OCI-LY7 (cell line): ENCODE measurements at regions not wholly inside any gene's neighbourhood (a gene's known extent, or its start where the extent isn't known, plus 50 kb on each side); places are given as distances from the start of the nearest gene placed in this dataset.
A peak's percentile ranks its signal among the peaks of the same experiment; 100 is the strongest.

Experiments used
- BruUV-seq: library from RNA; stranded (reverse); fragments of 400-500 nt; replicated peaks from 2 replicates; lab custom pipeline; 2021; lab: Mats Ljungman, UMichigan
- CTCF ChIA-PET: fragments of 300-600 bp; sonication (Branson Sonifier 250); formaldehyde crosslinking; loops from one replicate; lab custom pipeline; 2022; ENCODE audit warnings: antibody characterized with exemption; ENCODE audit not compliant: unreplicated experiment; lab: Charles Lee
- POLR2A ChIA-PET: fragments of 300-600 bp; sonication (Branson Sonifier 250); formaldehyde crosslinking; loops from one replicate; lab custom pipeline; 2022; ENCODE audit warnings: antibody characterized with exemption; lab: Charles Lee
- DNase-seq: peaks from one replicate; pipeline ENCODE4 v3.0.0-alpha.2; 2015; ENCODE audit warnings: low spot score
- H2AFZ ChIP-seq: fragments of 200-600 bp; sonication (generic), shearing (Covaris generic); 2 replicates; pipeline ENCODE4 v1.6.1; 2014; ENCODE audit warnings: mild to moderate bottlenecking, antibody characterized with exemption, low read length, moderate library complexity
- H3K27ac ChIP-seq: fragments of 200-600 bp; sonication (generic); 2 replicates; pipeline ENCODE4 v1.5.1; 2014; ENCODE audit warnings: mixed run types, low read depth, mild to moderate bottlenecking, moderate library complexity, low read length, inconsistent platforms; ENCODE audit not compliant: poor library complexity, severe bottlenecking
- H3K36me3 ChIP-seq: fragments of 200-600 bp; sonication (generic); 2 replicates; pipeline ENCODE4 v1.6.1; 2014; ENCODE audit warnings: mild to moderate bottlenecking, antibody characterized with exemption, low read length, moderate library complexity, mixed read lengths; ENCODE audit not compliant: insufficient read depth
- H3K4me1 ChIP-seq: fragments of 200-600 bp; sonication (generic); 2 replicates; pipeline ENCODE4 v1.5.1; 2014; ENCODE audit warnings: mild to moderate bottlenecking, low read length; ENCODE audit not compliant: insufficient read depth, poor library complexity, severe bottlenecking
- H3K4me2 ChIP-seq: fragments of 200-600 bp; sonication (generic); 2 replicates; pipeline ENCODE4 v1.6.1; 2014; ENCODE audit warnings: mild to moderate bottlenecking, low read length
- H3K4me3 ChIP-seq: fragments of 200-600 bp; sonication (generic); 2 replicates; pipeline ENCODE4 v1.5.1; 2014; ENCODE audit warnings: mild to moderate bottlenecking, low read depth, low read length; ENCODE audit not compliant: poor library complexity, severe bottlenecking
- H3K79me2 ChIP-seq: fragments of 200-600 bp; sonication (generic); 2 replicates; pipeline ENCODE4 v1.6.1; 2016; ENCODE audit warnings: low read depth, mild to moderate bottlenecking, low read length, moderate library complexity, mixed read lengths; ENCODE audit not compliant: insufficient read depth
- H3K9me2 ChIP-seq: fragments of 200-600 bp; sonication (generic); 2 replicates; pipeline ENCODE4 v1.6.1; 2016; ENCODE audit warnings: mild to moderate bottlenecking, low read length, mixed read lengths; ENCODE audit not compliant: insufficient read depth
- H3K9me3 ChIP-seq: fragments of 200-600 bp; sonication (generic); 2 replicates; pipeline ENCODE4 v1.6.1; 2014; ENCODE audit warnings: mild to moderate bottlenecking, mixed run types, low read length, mixed read lengths
- H4K20me1 ChIP-seq: fragments of 200-600 bp; sonication (generic); 2 replicates; pipeline ENCODE4 v1.6.1; 2014; ENCODE audit warnings: mild to moderate bottlenecking, antibody characterized with exemption, low read length, moderate library complexity, mixed read lengths; ENCODE audit not compliant: insufficient read depth
- EZH2phosphoT487 ChIP-seq: fragments of 200-600 bp; sonication (generic); IDR thresholded peaks from 2 replicates; pipeline ENCODE4 v1.6.1; 2018; ENCODE audit warnings: low read depth, borderline replicate concordance, mild to moderate bottlenecking, mixed run types, antibody characterized with exemption, low read length, moderate library complexity, mixed read lengths
- intact Hi-C: fragments of 100-400 bp; cut with micrococcal nuclease; formaldehyde crosslinking; loops from one replicate; pipeline ENCODE4 v1.10.0; 2022; ENCODE audit not compliant: unreplicated experiment
- TF ChIP-seq, protein P1 (sequence below): fragments of 200-600 bp; sonication (generic); conservative IDR thresholded peaks from 2 replicates; pipeline ENCODE4 v1.5.1; 2014; ENCODE audit warnings: mild to moderate bottlenecking, antibody characterized with exemption, low read length, moderate library complexity, mixed read lengths

DNA sequence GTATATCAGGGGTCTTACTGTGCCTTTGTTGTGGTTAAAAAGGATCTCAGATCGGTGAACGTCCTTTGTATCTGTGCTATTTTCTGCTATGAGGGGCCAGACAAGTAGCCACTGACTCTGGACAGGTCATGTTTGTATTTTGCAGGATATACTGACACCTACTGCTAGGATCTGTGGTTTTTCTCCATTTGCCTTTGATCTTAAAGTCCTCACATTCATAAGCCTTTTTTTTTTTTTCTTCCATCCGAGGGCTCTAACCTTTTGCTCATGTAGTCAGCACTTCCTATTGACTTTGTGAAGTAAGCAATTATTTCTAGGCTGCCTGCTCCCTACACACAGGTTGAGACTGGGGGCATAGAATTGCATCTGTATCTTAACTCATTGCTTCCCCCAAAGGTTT, 106.2 kb downstream of the SLITRK5 start:
- ChIA-PET CTCF (no interaction called here), POLR2A (interaction anchor here (1.0 kb wide), 1 partner anchor 30 kb away, joined by 4 read pairs; no protein-coding TSS in a partner anchor)
- no peaks in the 10 kb centered on the region for H3K9me3 ChIP-seq
- peak overlapping the region; percentile 72 for H2AFZ ChIP-seq
- H3K27ac ChIP-seq, result no peak overlapping the region
- H3K4me1 ChIP-seq, result peaks cover 8% of the 10 kb centered on the region
- no TSS peak for BruUV-seq
- peak overlapping the region; percentile 32 for H3K4me3 ChIP-seq
- H3K79me2 ChIP-seq, result no peaks in the 10 kb centered on the region
- DNase-seq, result peak; percentile 50
- no peak for TF ChIP-seq EZH2phosphoT487
- TF ChIP-seq, protein P1, sequence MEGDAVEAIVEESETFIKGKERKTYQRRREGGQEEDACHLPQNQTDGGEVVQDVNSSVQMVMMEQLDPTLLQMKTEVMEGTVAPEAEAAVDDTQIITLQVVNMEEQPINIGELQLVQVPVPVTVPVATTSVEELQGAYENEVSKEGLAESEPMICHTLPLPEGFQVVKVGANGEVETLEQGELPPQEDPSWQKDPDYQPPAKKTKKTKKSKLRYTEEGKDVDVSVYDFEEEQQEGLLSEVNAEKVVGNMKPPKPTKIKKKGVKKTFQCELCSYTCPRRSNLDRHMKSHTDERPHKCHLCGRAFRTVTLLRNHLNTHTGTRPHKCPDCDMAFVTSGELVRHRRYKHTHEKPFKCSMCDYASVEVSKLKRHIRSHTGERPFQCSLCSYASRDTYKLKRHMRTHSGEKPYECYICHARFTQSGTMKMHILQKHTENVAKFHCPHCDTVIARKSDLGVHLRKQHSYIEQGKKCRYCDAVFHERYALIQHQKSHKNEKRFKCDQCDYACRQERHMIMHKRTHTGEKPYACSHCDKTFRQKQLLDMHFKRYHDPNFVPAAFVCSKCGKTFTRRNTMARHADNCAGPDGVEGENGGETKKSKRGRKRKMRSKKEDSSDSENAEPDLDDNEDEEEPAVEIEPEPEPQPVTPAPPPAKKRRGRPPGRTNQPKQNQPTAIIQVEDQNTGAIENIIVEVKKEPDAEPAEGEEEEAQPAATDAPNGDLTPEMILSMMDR, result peak; percentile 72
- peak overlapping the region; percentile 56 for H3K4me2 ChIP-seq
- intact Hi-C loops, result loop anchor here (5.0 to 10.0 kb wide), 2 partner anchors 105 to 523 kb away; partner anchors contain the start of gene SLITRK5
- H3K9me2 ChIP-seq, result no peaks in the 10 kb centered on the region
- no peaks in the 10 kb centered on the region for H3K36me3 ChIP-seq
- H4K20me1 ChIP-seq, result no peaks in the 10 kb centered on the region

DNA sequence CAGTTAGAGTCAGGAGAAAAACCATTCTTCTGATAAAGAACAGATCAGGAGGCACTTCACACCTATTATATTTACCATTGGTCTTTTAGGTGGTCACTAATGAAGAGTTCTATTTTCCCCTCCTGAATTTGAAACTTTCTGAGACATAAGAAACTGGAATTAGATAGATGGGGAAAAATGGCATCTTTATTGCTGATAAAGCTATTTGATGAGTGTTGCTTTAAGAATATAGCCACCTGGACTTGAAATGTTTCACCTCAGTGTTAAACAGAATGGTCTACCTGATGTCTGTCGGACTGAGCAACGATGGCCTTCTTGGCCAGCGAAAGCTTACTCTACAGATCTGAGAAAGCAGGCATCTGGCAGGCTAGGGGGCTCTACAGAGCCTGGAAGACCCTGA, 107.0 kb downstream of the SLITRK5 start:
- Histone ChIP-seq H3K4me1 (peaks cover 8% of the 10 kb centered on the region), H4K20me1 (no peaks in the 10 kb centered on the region), H3K9me2 (no peaks in the 10 kb centered on the region), H3K9me3 (no peaks in the 10 kb centered on the region), H3K4me2 (no peak overlapping the region), H2AFZ (no peak overlapping the region), H3K79me2 (no peaks in the 10 kb centered on the region), H3K36me3 (no peaks in the 10 kb centered on the region), H3K27ac (no peak overlapping the region), H3K4me3 (no peak overlapping the region)
- CTCF ChIA-PET, result interaction anchor here (0.5 kb wide), 1 partner anchor 85 kb away, joined by 3 read pairs; no protein-coding TSS in a partner anchor
- no peak for DNase-seq
- intact Hi-C loops, result loop anchor here (5.0 to 10.0 kb wide), 2 partner anchors 106 to 523 kb away; partner anchors contain the start of gene SLITRK5
- BruUV-seq, result no TSS peak
- TF ChIP-seq, protein P1, result no peak
- no peak for TF ChIP-seq EZH2phosphoT487
- POLR2A ChIA-PET, result no interaction called here

DNA sequence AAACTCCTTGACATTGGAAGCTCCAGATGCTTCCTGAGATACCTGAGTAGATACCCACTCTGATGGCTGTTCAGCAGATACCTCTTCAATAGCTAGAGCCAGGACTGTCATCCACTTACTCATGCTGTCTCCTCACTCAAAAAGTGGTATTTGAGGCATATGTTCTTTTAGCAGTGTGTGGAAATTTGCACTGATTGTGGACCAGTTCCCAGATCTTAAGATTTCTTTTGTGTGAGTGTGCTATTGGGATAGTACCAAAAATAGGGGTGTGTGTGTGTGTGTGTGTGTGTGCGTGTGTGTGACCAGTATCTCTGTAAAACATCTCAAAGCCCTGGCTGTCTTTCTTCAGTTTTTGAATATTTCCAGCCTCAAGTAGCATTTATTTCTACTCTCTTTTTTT, 108.3 kb downstream of the SLITRK5 start:
- POLR2A ChIA-PET, result interaction anchor here (0.5 to 1.1 kb wide), 7 partner anchors 9 to 627 kb away, joined by 3 to 6 read pairs (median 3); no protein-coding TSS in a partner anchor

More for the DNA sequence above, 108.3 kb downstream of the SLITRK5 start:
- no peaks in the 10 kb centered on the region for H4K20me1 ChIP-seq
- TF ChIP-seq, protein P1, result no peak
- TF ChIP-seq EZH2phosphoT487, result no peak
- H3K36me3 ChIP-seq, result no peaks in the 10 kb centered on the region
- no peaks in the 10 kb centered on the region for H3K79me2 ChIP-seq
- H3K4me3 ChIP-seq, result no peak overlapping the region
- H3K9me2 ChIP-seq, result no peaks in the 10 kb centered on the region
- peaks cover 8% of the 10 kb centered on the region for H3K4me1 ChIP-seq
- BruUV-seq, result no TSS peak
- no peak overlapping the region for H3K27ac ChIP-seq
- H2AFZ ChIP-seq, result no peak overlapping the region
- intact Hi-C loops, result loop anchor here (5.0 to 10.0 kb wide), 2 partner anchors 107 to 525 kb away; partner anchors contain the start of gene SLITRK5
- H3K9me3 ChIP-seq, result no peaks in the 10 kb centered on the region
- H3K4me2 ChIP-seq, result no peak overlapping the region
- CTCF ChIA-PET, result no interaction called here
- DNase-seq, result no peak
